ENCODE measurements at regions not wholly inside any gene's neighbourhood (a gene's known extent, or its start where the extent isn't known, plus 50 kb on each side); places are given as distances from the start of the nearest gene placed in this dataset.

GRCh38 chr12:34291001-34291400, 268.7 kb downstream of the ALG10 start:
- no peak for TF ChIP-seq CTCF (IDR thresholded peaks at IDR 0.05; ENCODE audit: insufficient read depth, low read depth, low read length, missing control alignments)
- no peak overlapping the region for H3K4me3 ChIP-seq (ENCODE audit: low read length)
- DNase-seq (ENCODE audit: low read depth) = no peak

GRCh38 chr12:34291426-34291901, 269.2 kb downstream of the ALG10 start:
- no peak for DNase-seq (ENCODE audit: low read depth)

GRCh38 chr12:34292736-34293625, 270.7 kb downstream of the ALG10 start:
- DNase-seq (ENCODE audit: low read depth) = no peak
- no peak for TF ChIP-seq CTCF (IDR thresholded peaks at IDR 0.05; ENCODE audit: insufficient read depth, low read depth, low read length, missing control alignments)
- H3K4me3 ChIP-seq (ENCODE audit: low read length) = no peak overlapping the region

More at GRCh38 chr12:34291426-34291901, 269.2 kb downstream of the ALG10 start:
- H3K4me3 ChIP-seq (ENCODE audit: low read length) = no peak overlapping the region
- TF ChIP-seq CTCF (IDR thresholded peaks at IDR 0.05; ENCODE audit: insufficient read depth, low read depth, low read length, missing control alignments) = no peak

GRCh38 chr12:34294137-34294536, 271.8 kb downstream of the ALG10 start:
- no peak overlapping the region for H3K4me3 ChIP-seq (ENCODE audit: low read length)
- no peak for TF ChIP-seq CTCF (IDR thresholded peaks at IDR 0.05; ENCODE audit: insufficient read depth, low read depth, low read length, missing control alignments)
- no peak for DNase-seq (ENCODE audit: low read depth)

- DNase-seq (ENCODE audit: low read depth) = no peak
- H3K4me3 ChIP-seq (ENCODE audit: low read length) = no peak overlapping the region
- no peak for TF ChIP-seq CTCF (IDR thresholded peaks at IDR 0.05; ENCODE audit: insufficient read depth, low read depth, low read length, missing control alignments)
Observed at GRCh38 chr12:34294671-34295365, 272.5 kb downstream of the ALG10 start.

- no peak for TF ChIP-seq CTCF (IDR thresholded peaks at IDR 0.05; ENCODE audit: insufficient read depth, low read depth, low read length, missing control alignments)
- no peak overlapping the region for H3K4me3 ChIP-seq (ENCODE audit: low read length)
- DNase-seq (ENCODE audit: low read depth) = no peak
Observed at GRCh38 chr12:34295366-34296142, 273.3 kb downstream of the ALG10 start.
